GM10266 (cell line): ENCODE measurements at regions not wholly inside any gene's neighbourhood (a gene's known extent, or its start where the extent isn't known, plus 50 kb on each side); places are given as distances from the start of the nearest gene placed in this dataset.

Source experiments
- DNase-seq: peaks from one replicate; pipeline ENCODE4 v3.0.0; 2012; ENCODE audit errors: extremely low spot score
- TF ChIP-seq, protein P1 (sequence below): IDR thresholded peaks from 2 replicates; pipeline ENCODE4 v1.5.1; 2012; ENCODE audit warnings: mild to moderate bottlenecking, low read depth; ENCODE audit not compliant: control insufficient read depth, insufficient read depth; ENCODE audit errors: missing control alignments

- TF ChIP-seq, protein P1, sequence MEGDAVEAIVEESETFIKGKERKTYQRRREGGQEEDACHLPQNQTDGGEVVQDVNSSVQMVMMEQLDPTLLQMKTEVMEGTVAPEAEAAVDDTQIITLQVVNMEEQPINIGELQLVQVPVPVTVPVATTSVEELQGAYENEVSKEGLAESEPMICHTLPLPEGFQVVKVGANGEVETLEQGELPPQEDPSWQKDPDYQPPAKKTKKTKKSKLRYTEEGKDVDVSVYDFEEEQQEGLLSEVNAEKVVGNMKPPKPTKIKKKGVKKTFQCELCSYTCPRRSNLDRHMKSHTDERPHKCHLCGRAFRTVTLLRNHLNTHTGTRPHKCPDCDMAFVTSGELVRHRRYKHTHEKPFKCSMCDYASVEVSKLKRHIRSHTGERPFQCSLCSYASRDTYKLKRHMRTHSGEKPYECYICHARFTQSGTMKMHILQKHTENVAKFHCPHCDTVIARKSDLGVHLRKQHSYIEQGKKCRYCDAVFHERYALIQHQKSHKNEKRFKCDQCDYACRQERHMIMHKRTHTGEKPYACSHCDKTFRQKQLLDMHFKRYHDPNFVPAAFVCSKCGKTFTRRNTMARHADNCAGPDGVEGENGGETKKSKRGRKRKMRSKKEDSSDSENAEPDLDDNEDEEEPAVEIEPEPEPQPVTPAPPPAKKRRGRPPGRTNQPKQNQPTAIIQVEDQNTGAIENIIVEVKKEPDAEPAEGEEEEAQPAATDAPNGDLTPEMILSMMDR: no peak
- no peak for DNase-seq
These were observed 92.8 kb upstream of the ELL2 start for GRCh38 chr5:96054311-96055030.

DNA sequence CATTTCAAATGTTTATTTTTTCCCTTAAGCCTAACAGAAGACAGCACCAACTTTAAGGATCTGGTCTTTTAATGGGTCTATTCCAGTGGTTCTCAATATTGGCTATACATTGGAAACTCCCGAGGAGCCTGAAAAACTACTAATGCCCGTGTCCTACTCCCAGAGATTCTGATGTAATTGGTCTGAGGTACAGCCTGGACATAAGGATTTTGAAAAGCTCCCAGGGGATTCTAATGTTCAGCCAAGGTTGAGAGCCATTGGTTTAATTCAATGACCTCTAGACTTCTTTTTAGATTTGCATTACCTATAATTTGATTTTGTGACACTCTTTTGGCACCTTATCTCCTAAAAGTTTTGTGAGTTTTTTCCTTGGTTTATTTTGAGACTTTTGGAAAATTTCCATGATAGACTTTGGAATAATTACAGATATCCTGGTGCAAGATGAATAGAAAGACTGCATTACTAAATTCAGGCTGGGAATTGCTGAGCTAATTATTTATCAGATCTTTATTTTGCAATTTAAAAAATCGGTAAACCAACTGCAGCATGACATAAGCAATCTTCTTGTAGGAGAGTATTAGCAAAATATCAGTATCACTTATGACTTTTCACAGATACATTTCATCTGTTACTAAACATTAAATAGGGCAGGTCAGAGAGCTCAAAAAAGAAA is 91.5 kb upstream of the ELL2 start:
- TF ChIP-seq, protein P1: no peak
- DNase-seq: no peak

- TF ChIP-seq, protein P1: no peak
- DNase-seq: no peak
These were observed 90.7 kb upstream of the ELL2 start for GRCh38 chr5:96052374-96052773.

- no peak for DNase-seq
- TF ChIP-seq, protein P1: no peak
These were observed 89.8 kb upstream of the ELL2 start for GRCh38 chr5:96051401-96051830.

GRCh38 chr5:96050273-96050880 is 88.7 kb upstream of the ELL2 start:
- no peak for DNase-seq
- TF ChIP-seq, protein P1: no peak

DNA sequence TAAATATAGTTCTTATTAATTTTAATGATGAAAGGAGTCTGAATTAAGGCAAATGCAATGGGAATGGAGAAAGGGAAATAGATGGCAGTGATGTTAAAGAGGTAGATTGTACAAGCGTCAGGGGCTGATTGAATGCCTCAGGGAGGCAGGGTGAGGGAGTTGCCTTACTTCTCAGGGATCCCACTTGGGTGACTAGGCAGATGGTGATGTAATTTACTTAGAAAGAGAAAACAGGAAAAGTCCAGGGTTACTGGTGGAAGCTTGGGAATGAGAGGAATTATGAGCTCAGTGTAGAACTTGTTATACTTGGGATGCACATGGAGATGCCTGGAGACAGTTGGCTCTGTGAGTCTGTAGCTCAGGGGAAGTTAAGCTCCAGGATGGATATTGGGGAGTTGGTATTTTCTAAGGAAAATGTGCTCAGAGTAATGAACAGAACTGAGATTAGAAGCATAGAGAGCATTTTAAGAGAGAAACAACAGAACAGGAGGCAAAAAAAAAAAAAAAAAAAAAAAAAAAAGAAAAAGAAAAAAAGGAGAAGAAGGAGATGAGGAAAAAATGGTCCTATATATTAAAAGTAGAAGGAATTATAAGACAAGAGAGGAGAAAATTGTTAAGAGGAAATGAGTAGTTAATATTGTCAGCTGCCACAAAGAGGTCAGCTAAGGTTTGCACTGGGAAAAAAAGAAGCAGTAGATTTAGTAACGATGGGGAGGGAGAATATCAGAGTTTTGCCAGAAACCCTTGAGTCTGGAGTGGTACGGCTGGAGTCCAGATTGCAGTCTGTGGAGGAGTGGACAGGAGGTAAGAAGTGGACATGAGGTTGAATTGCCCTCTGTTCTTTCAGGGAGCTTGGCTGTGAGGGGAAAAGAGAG is 88.0 kb upstream of the ELL2 start:
- TF ChIP-seq, protein P1: no peak
- no peak for DNase-seq
